Mesendoderm (in vitro differentiated cells): ENCODE measurements at regions not wholly inside any gene's neighbourhood (a gene's known extent, or its start where the extent isn't known, plus 50 kb on each side); places are given as distances from the start of the nearest gene placed in this dataset.

Experiments
- DNase-seq: peaks from one replicate; pipeline ENCODE4 v3.0.0; 2013
- H2AK5ac ChIP-seq: 2 replicates; pipeline ENCODE4 v1.6.1; 2013; ENCODE audit warnings: low read length, inconsistent platforms
- H2BK120ac ChIP-seq: 2 replicates; pipeline ENCODE4 v1.6.1; 2013; ENCODE audit warnings: low read depth, mild to moderate bottlenecking, low read length, moderate library complexity, mixed read lengths
- H2BK15ac ChIP-seq: replicated peaks from 2 replicates; pipeline ENCODE4 v1.6.1; 2013; ENCODE audit warnings: low read depth, mild to moderate bottlenecking, moderate library complexity
- H2BK5ac ChIP-seq: 2 replicates; pipeline ENCODE4 v1.6.1; 2013; ENCODE audit warnings: low read length, inconsistent platforms
- H3K18ac ChIP-seq: 2 replicates; pipeline ENCODE4 v1.6.1; 2013; ENCODE audit warnings: mild to moderate bottlenecking, low read length, mixed read lengths
- H3K23ac ChIP-seq: one replicate; pipeline ENCODE4 v1.6.1; 2013; ENCODE audit warnings: low read length
- H3K27ac ChIP-seq: 2 replicates; pipeline ENCODE4 v1.5.1; 2013; ENCODE audit warnings: low read depth, mild to moderate bottlenecking, inconsistent platforms, low read length, moderate library complexity
- H3K27me3 ChIP-seq: 2 replicates; pipeline ENCODE4 v1.6.1; 2013; ENCODE audit warnings: low read length, control low read depth, mild to moderate bottlenecking, inconsistent platforms; ENCODE audit not compliant: insufficient read depth, poor library complexity
- H3K36me3 ChIP-seq: 2 replicates; pipeline ENCODE4 v1.6.1; 2013; ENCODE audit warnings: low read length, inconsistent platforms; ENCODE audit not compliant: control insufficient read depth, insufficient read depth
- H3K4ac ChIP-seq: one replicate; pipeline ENCODE4 v1.6.1; 2013; ENCODE audit warnings: low read depth, mild to moderate bottlenecking, low read length, moderate library complexity
- H3K4me1 ChIP-seq: 2 replicates; pipeline ENCODE4 v1.6.1; 2013; ENCODE audit warnings: low read depth, low read length, inconsistent platforms; ENCODE audit not compliant: control insufficient read depth
- H3K4me2 ChIP-seq: 2 replicates; pipeline ENCODE4 v1.6.1; 2013; ENCODE audit warnings: low read length
- H3K4me3 ChIP-seq: 2 replicates; pipeline ENCODE4 v1.5.1; 2013; ENCODE audit warnings: mild to moderate bottlenecking, low read length
- H3K56ac ChIP-seq: one replicate; pipeline ENCODE4 v1.6.1; 2013; ENCODE audit warnings: low read length
- H3K79me1 ChIP-seq: 2 replicates; pipeline ENCODE4 v1.6.1; 2013; ENCODE audit warnings: low read length, inconsistent platforms
- H3K79me2 ChIP-seq: 2 replicates; pipeline ENCODE4 v1.6.1; 2013; ENCODE audit warnings: mild to moderate bottlenecking, low read length; ENCODE audit not compliant: control insufficient read depth, insufficient read depth
- H3K9ac ChIP-seq: 2 replicates; pipeline ENCODE4 v1.6.1; 2013; ENCODE audit warnings: low read length, inconsistent platforms
- H4K5ac ChIP-seq: one replicate; pipeline ENCODE4 v1.6.1; 2013; ENCODE audit warnings: low read length
- H4K8ac ChIP-seq: one replicate; pipeline ENCODE4 v1.6.1; 2013; ENCODE audit warnings: low read depth, mild to moderate bottlenecking, control low read depth, low read length, moderate library complexity
- WGBS: extraction: QIAGEN DNeasy Blood & Tissue Kit; methylation state at CpG from one replicate; pipeline ENCODE4 v1.1.7; 2013; ENCODE audit warnings: low lambda C conversion rate, missing lambda C conversion rate; ENCODE audit not compliant: insufficient coverage; ENCODE audit errors: extremely low coverage; 5-methylcytosine and 5-hydroxymethylcytosine counted together

DNA sequence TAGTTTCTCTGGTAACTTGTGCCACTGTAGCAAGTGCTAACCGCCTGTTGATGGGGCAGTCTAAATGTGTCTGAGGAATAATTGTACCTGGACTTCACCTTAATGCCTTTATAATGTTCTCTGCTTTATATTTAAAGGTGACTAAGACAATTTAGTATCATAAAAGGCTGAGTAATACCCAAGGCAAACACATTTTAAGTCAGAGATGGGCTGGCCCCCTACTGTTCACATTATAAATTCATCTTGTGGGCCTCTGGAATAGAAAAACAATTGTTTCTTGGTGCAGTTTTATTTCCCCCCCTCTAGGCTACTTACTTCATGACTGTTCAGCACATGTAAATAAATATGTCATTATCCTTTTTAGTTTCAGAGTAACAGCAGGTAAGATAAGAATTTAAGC is 559.3 kb upstream of the PIK3C3 start:
- Histone ChIP-seq H3K4me2 (no peak overlapping the region), H3K79me1 (no peaks in the 10 kb centered on the region), H2BK5ac (no peak overlapping the region), H3K18ac (no peak overlapping the region), H2AK5ac (no peak overlapping the region), H3K56ac (no peak overlapping the region), H4K8ac (no peak overlapping the region), H3K23ac (no peak overlapping the region), H3K4me1 (no peaks in the 10 kb centered on the region), H3K27me3 (no peaks in the 10 kb centered on the region), H3K27ac (no peak overlapping the region), H4K5ac (no peak overlapping the region), H3K4me3 (no peak overlapping the region), H3K9ac (no peak overlapping the region), H2BK120ac (no peak overlapping the region), H3K4ac (no peak overlapping the region), H2BK15ac (no peak overlapping the region), H3K79me2 (no peaks in the 10 kb centered on the region), H3K36me3 (no peaks in the 10 kb centered on the region)
- peak; percentile 4 for DNase-seq
- WGBS = no CpG with 5 or more reads among the region's 1 CpG

DNA sequence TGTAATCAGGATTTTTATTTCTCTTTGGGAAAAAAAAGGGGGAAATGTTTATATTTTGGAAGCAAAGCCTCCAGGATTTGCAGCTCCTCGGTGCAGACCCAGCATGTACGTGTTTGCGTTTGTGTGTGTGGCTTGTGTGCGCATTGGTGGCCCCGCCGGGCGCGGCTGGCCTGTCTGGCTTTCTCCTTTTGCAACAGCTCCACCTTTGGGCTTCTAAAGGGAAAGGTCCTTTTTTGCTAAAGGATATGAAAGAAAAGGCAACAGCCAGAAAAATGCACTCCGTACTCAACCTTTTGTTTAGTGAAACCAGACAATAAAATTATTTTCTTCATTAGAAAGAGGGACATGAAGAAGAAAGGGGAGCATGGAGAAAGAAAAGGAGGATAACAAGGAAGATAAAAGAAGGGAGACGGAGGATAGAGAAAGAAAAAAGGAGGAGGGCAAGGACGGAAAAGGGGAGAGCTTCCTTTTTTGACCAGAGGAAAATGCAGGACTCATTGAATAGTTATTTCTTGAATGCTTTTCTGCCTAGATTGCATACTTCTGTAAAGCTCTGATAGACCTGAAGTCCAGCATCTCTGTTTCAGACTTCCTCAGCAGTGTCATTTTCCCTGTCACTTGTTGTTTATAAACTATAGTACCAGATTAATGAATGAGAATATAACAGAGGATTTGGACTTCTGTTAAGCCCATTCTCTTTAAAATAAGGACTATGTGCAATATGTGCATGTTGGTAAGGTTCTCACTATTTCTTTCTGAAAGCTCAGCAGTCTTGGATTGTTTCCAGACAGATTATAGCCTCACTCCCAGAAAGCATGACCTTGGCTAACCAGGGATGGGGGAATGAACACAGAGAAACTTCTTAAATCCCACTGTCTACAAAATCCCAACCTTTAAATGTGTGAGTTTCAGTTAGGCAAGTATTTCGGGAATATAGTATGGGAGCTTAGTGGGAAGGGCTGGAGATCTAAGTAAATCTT is 563.1 kb upstream of the PIK3C3 start:
- no CpG with 5 or more reads among the region's 12 CpGs for WGBS
- Histone ChIP-seq H3K79me1 (no peaks in the 10 kb centered on the region), H3K4ac (no peak overlapping the region), H2BK120ac (no peak overlapping the region), H4K5ac (no peak overlapping the region), H2BK5ac (no peak overlapping the region), H3K56ac (no peak overlapping the region), H3K27me3 (no peaks in the 10 kb centered on the region), H3K4me2 (no peak overlapping the region), H3K4me1 (no peaks in the 10 kb centered on the region), H3K27ac (no peak overlapping the region), H2AK5ac (no peak overlapping the region), H3K79me2 (no peaks in the 10 kb centered on the region), H3K23ac (no peak overlapping the region), H3K4me3 (no peak overlapping the region), H3K18ac (no peak overlapping the region), H3K9ac (no peak overlapping the region), H4K8ac (no peak overlapping the region), H2BK15ac (no peak overlapping the region), H3K36me3 (no peaks in the 10 kb centered on the region)
- DNase-seq = peak; percentile 79

DNA sequence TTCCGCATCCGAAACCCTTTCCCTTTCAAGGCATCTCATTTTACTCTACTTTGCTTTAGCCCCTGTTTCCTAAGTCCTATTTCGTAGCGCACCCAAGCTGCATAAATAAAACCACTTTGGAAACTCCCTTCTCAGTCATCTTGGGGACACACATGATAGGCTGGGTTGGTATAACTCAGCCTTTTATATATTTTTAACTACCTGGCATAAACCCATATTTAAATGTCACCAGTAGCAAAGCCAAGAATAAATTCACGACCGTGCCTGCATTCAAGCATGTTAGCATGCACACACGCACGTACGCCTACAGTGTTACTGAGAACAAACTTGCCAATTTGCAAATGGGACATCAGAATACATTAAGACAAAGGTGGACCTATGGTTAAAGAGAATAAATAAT is 564.7 kb upstream of the PIK3C3 start:
- no peak overlapping the region for H3K56ac ChIP-seq
- H3K27me3 ChIP-seq = no peaks in the 10 kb centered on the region
- no peak overlapping the region for H2BK5ac ChIP-seq
- H3K9ac ChIP-seq = no peak overlapping the region
- H3K79me1 ChIP-seq = no peaks in the 10 kb centered on the region
- H3K27ac ChIP-seq = no peak overlapping the region
- no peak overlapping the region for H3K18ac ChIP-seq
- H3K79me2 ChIP-seq = no peaks in the 10 kb centered on the region
- DNase-seq = no peak
- H3K4me1 ChIP-seq = no peaks in the 10 kb centered on the region
- H2BK120ac ChIP-seq = no peak overlapping the region
- H3K36me3 ChIP-seq = no peaks in the 10 kb centered on the region
- no peak overlapping the region for H2BK15ac ChIP-seq
- no peak overlapping the region for H3K4me3 ChIP-seq
- no peak overlapping the region for H4K5ac ChIP-seq
- H4K8ac ChIP-seq = no peak overlapping the region
- no peak overlapping the region for H3K4ac ChIP-seq
- no peak overlapping the region for H2AK5ac ChIP-seq
- WGBS = no CpG with 5 or more reads among the region's 9 CpGs
- no peak overlapping the region for H3K23ac ChIP-seq
- H3K4me2 ChIP-seq = no peak overlapping the region

DNA sequence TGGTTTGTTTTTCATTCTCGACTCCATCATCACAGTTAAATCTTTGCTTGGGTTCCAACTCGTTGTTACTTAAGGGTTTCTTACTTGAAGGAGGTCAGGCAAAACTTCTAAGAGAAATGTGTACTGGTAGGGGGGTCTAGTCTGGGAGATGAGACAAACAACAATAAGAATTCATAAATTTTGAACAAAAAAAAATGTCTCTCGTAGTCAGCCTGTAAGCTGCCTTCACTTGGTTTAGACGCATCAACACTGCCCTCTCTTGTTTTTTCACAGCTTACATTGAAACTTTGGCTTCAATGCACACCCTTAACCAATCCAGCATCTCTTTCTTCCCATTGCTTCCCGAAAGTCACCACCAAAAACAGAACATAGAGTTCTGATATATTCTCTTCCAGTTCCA is 576.4 kb upstream of the PIK3C3 start:
- Histone ChIP-seq H3K23ac (no peak overlapping the region), H2AK5ac (no peak overlapping the region), H4K8ac (no peak overlapping the region), H3K4ac (no peak overlapping the region), H3K56ac (no peak overlapping the region), H3K4me2 (no peak overlapping the region), H3K18ac (no peak overlapping the region), H3K79me1 (no peaks in the 10 kb centered on the region), H2BK120ac (no peak overlapping the region), H4K5ac (no peak overlapping the region), H2BK15ac (no peak overlapping the region), H3K79me2 (no peaks in the 10 kb centered on the region), H2BK5ac (no peak overlapping the region), H3K9ac (no peak overlapping the region), H3K27ac (no peak overlapping the region), H3K4me3 (no peak overlapping the region), H3K27me3 (no peaks in the 10 kb centered on the region), H3K4me1 (no peaks in the 10 kb centered on the region), H3K36me3 (no peaks in the 10 kb centered on the region)
- WGBS = no CpG with 5 or more reads among the region's 5 CpGs
- peak; percentile 52 for DNase-seq

DNA sequence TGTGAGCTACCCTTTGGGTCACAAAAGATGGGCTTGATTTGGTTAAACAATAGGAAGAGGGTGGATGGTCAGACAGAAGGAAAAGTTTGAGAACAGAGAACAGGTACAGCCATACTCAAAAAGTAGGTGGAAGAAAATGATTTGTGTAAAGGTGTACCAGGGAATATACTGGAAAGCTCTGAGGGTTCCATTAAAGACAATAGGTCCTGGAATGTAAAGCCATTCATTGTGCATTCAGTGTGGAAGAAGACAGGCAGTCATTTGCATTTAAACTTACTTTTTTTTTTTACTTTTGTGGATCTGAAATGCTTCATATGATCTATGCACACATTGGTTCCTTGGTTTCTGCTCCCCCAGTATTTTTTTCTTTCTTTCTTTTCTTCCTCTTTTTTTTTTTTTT is 581.4 kb upstream of the PIK3C3 start:
- H3K4me3 ChIP-seq = no peak overlapping the region
- H3K4me2 ChIP-seq = no peak overlapping the region

More for the DNA sequence above, 581.4 kb upstream of the PIK3C3 start:
- H4K5ac ChIP-seq = no peak overlapping the region
- H4K8ac ChIP-seq = no peak overlapping the region
- H3K79me1 ChIP-seq = no peaks in the 10 kb centered on the region
- no peak overlapping the region for H2BK5ac ChIP-seq
- no peak overlapping the region for H2AK5ac ChIP-seq
- H3K27ac ChIP-seq = no peak overlapping the region
- no peaks in the 10 kb centered on the region for H3K27me3 ChIP-seq
- H3K18ac ChIP-seq = no peak overlapping the region
- DNase-seq = no peak
- H3K56ac ChIP-seq = no peak overlapping the region
- H3K9ac ChIP-seq = no peak overlapping the region
- H3K4me1 ChIP-seq = no peaks in the 10 kb centered on the region
- H3K23ac ChIP-seq = no peak overlapping the region
- no peak overlapping the region for H3K4ac ChIP-seq
- H3K79me2 ChIP-seq = no peaks in the 10 kb centered on the region
- H2BK120ac ChIP-seq = no peak overlapping the region
- no peaks in the 10 kb centered on the region for H3K36me3 ChIP-seq
- H2BK15ac ChIP-seq = no peak overlapping the region
